BJ (cell line): ENCODE measurements at regions not wholly inside any gene's neighbourhood (a gene's known extent, or its start where the extent isn't known, plus 50 kb on each side); places are given as distances from the start of the nearest gene placed in this dataset.

Experiments
- CTCF ChIA-PET: fragments of 350-600 bp; formaldehyde crosslinking; extraction: SDS; loops from one replicate; lab custom pipeline; 2021; ENCODE audit warnings: antibody characterized with exemption, inconsistent platforms; lab: Yijun Ruan, JAX
- POLR2A ChIA-PET: fragments of 300-600 bp; sonication (Branson Sonifier 250); formaldehyde crosslinking; extraction: SDS; loops from one replicate; lab custom pipeline; 2021; ENCODE audit warnings: antibody characterized with exemption; lab: Charles Lee
- DNase-seq: peaks from one replicate; pipeline ENCODE4 v3.0.0-alpha.2; 2011; ENCODE audit warnings: low read depth
- H3K27me3 ChIP-seq: 2 replicates; pipeline ENCODE4 v1.6.0; 2011; ENCODE audit warnings: low read length; ENCODE audit not compliant: control insufficient read depth, insufficient read depth
- H3K36me3 ChIP-seq: 2 replicates; pipeline ENCODE4 v1.5.1; 2011; ENCODE audit warnings: low read length; ENCODE audit not compliant: control insufficient read depth, insufficient read depth
- H3K4me3 ChIP-seq: 2 replicates; pipeline ENCODE4 v1.5.1; 2011; ENCODE audit warnings: low read depth, mild to moderate bottlenecking, control low read depth, low read length
- CTCF ChIP-seq: IDR thresholded peaks from 2 replicates; pipeline ENCODE4 v1.5.1; 2011; ENCODE audit warnings: low read depth, mild to moderate bottlenecking, control low read depth, inconsistent platforms, low read length, moderate library complexity; ENCODE audit not compliant: insufficient read depth

- Histone ChIP-seq H3K27me3 (peaks cover 2% of the 10 kb centered on the region; the same call in 1 of the 2 replicates), H3K4me3 (no peak overlapping the region), H3K36me3 (no peaks in the 10 kb centered on the region)
- no peak for TF ChIP-seq CTCF
- no peak for DNase-seq
- ChIA-PET POLR2A (no interaction called here), CTCF (interaction anchor here (1.4 kb wide), 1 partner anchor 9 kb away, joined by 4 read pairs; no protein-coding TSS in a partner anchor)
These were observed 72.7 kb upstream of the MAP4K4 start for GRCh38 chr2:101624706-101625332.

GRCh38 chr2:101623031-101623521 lies 74.4 kb upstream of the MAP4K4 start:
- no peak for TF ChIP-seq CTCF
- CTCF ChIA-PET, result interaction anchor here (1.1 kb wide), 1 partner anchor 77 kb away, joined by 3 read pairs; no protein-coding TSS in a partner anchor
- POLR2A ChIA-PET, result no interaction called here

GRCh38 chr2:101622210-101623030 lies 75.1 kb upstream of the MAP4K4 start:
- Histone ChIP-seq H3K27me3 (peaks cover 4% of the 10 kb centered on the region; the same call in 1 of the 2 replicates), H3K36me3 (no peaks in the 10 kb centered on the region), H3K4me3 (no peak overlapping the region)
- ChIA-PET CTCF (interaction anchor here (1.1 to 1.2 kb wide), 2 partner anchors 11 to 78 kb away, joined by 3 read pairs; no protein-coding TSS in a partner anchor), POLR2A (no interaction called here)
- no peak for DNase-seq
- no peak for TF ChIP-seq CTCF

More at GRCh38 chr2:101623031-101623521, 74.4 kb upstream of the MAP4K4 start:
- Histone ChIP-seq H3K4me3 (no peak overlapping the region), H3K27me3 (peaks cover 4% of the 10 kb centered on the region; the same call in 1 of the 2 replicates), H3K36me3 (no peaks in the 10 kb centered on the region)
- DNase-seq, result no peak

- CTCF ChIA-PET, result no interaction called here
- POLR2A ChIA-PET, result no interaction called here
These were observed 78.3 kb upstream of the MAP4K4 start for GRCh38 chr2:101619191-101619591.

More at GRCh38 chr2:101619191-101619591, 78.3 kb upstream of the MAP4K4 start:
- no peak for TF ChIP-seq CTCF
- H3K27me3 ChIP-seq, result peaks cover 1% of the 10 kb centered on the region; the same call in 1 of the 2 replicates
- H3K36me3 ChIP-seq, result no peaks in the 10 kb centered on the region
- no peak for DNase-seq
- H3K4me3 ChIP-seq, result no peak overlapping the region
